MM.1S (cell line): ENCODE measurements at regions not wholly inside any gene's neighbourhood (a gene's known extent, or its start where the extent isn't known, plus 50 kb on each side); places are given as distances from the start of the nearest gene placed in this dataset.
A peak's percentile ranks its signal among the peaks of the same experiment; 100 is the strongest.
"Not testable (repeated sequence)": the region's sequence is repeated elsewhere in the genome, so short reads cannot be mapped to it uniquely, and the experiment has no call there.

Source experiments
- DNase-seq: peaks from one replicate; pipeline ENCODE4 v3.0.0-alpha.2; 2015
- H2AFZ ChIP-seq: fragments of 300-600 bp; sonication (generic); 2 replicates; pipeline ENCODE4 v1.6.0; 2016; ENCODE audit warnings: antibody characterized with exemption, low read length
- H3F3A ChIP-seq: fragments of 300-600 bp; sonication (generic); 2 replicates; pipeline ENCODE4 v1.6.1; 2016; ENCODE audit warnings: mild to moderate bottlenecking, antibody characterized with exemption, low read length, moderate library complexity, mixed read lengths; ENCODE audit not compliant: insufficient read depth
- H3K27ac ChIP-seq: fragments of 300-600 bp; sonication (generic); 2 replicates; pipeline ENCODE4 v1.5.1; 2016; ENCODE audit warnings: mild to moderate bottlenecking, low read length
- H3K27me3 ChIP-seq: fragments of 300-600 bp; sonication (generic); replicated peaks from 2 replicates; pipeline ENCODE4 v1.6.0; 2016; ENCODE audit warnings: low read length; ENCODE audit not compliant: insufficient read depth
- H3K36me3 ChIP-seq: fragments of 300-600 bp; sonication (generic); replicated peaks from 2 replicates; pipeline ENCODE4 v1.6.1; 2016; ENCODE audit warnings: mild to moderate bottlenecking, low read length, mixed read lengths; ENCODE audit not compliant: insufficient read depth
- H3K4me1 ChIP-seq: fragments of 300-600 bp; sonication (generic); 2 replicates; pipeline ENCODE4 v1.6.1; 2016; ENCODE audit warnings: low read length, mixed read lengths
- H3K4me2 ChIP-seq: fragments of 300-600 bp; sonication (generic); 2 replicates; pipeline ENCODE4 v1.6.0; 2016; ENCODE audit warnings: low read depth, low read length
- H3K4me3 ChIP-seq: fragments of 300-600 bp; sonication (generic); 2 replicates; pipeline ENCODE4 v1.5.1; 2016; ENCODE audit warnings: low read length, mixed read lengths
- H3K79me2 ChIP-seq: fragments of 300-600 bp; sonication (generic); 2 replicates; pipeline ENCODE4 v1.6.1; 2016; ENCODE audit warnings: mixed run types, low read length, mixed read lengths
- H3K9ac ChIP-seq: fragments of 300-600 bp; sonication (generic); 2 replicates; pipeline ENCODE4 v1.6.1; 2016; ENCODE audit warnings: low read length, mixed read lengths
- H3K9me2 ChIP-seq: fragments of 300-600 bp; sonication (generic); replicated peaks from 2 replicates; pipeline ENCODE4 v1.6.1; 2016; ENCODE audit warnings: mild to moderate bottlenecking, low read length, mixed read lengths; ENCODE audit not compliant: insufficient read depth
- H3K9me3 ChIP-seq: fragments of 300-600 bp; sonication (generic); replicated peaks from 2 replicates; pipeline ENCODE4 v1.6.1; 2016; ENCODE audit warnings: mild to moderate bottlenecking, low read length, mixed read lengths; ENCODE audit not compliant: insufficient read depth
- H4K20me1 ChIP-seq: fragments of 300-600 bp; sonication (generic); 2 replicates; pipeline ENCODE4 v1.6.1; 2016; ENCODE audit warnings: mild to moderate bottlenecking, low read length, moderate library complexity, mixed read lengths; ENCODE audit not compliant: insufficient read depth
- CTCF ChIP-seq: fragments of 300-600 bp; sonication (generic); IDR thresholded peaks from 2 replicates; pipeline ENCODE4 v1.5.1; 2016; ENCODE audit warnings: antibody characterized with exemption, low read length, mixed read lengths
- EZH2 ChIP-seq: fragments of 300-600 bp; sonication (generic); optimal IDR thresholded peaks from 2 replicates; pipeline ENCODE3; 2017; ENCODE audit warnings: low read depth, mild to moderate bottlenecking, antibody characterized with exemption, low read length, mixed read lengths
- EZH2phosphoT487 ChIP-seq: fragments of 300-600 bp; sonication (generic); IDR thresholded peaks from 2 replicates; pipeline ENCODE4 v1.6.1; 2018; ENCODE audit warnings: antibody characterized with exemption, low read length

GRCh38 chr6:103820148-103820547, 1039.6 kb downstream of the HACE1 start:
- Histone ChIP-seq H3K36me3 (no peaks in the 10 kb centered on the region), H2AFZ (no peak overlapping the region), H4K20me1 (no peaks in the 10 kb centered on the region), H3K79me2 (no peaks in the 10 kb centered on the region), H3K27me3 (no peaks in the 10 kb centered on the region), H3K27ac (no peak overlapping the region), H3K9ac (no peak overlapping the region), H3K4me2 (no peak overlapping the region), H3K4me1 (no peaks in the 10 kb centered on the region), H3K9me3 (no peaks in the 10 kb centered on the region), H3F3A (no peaks in the 10 kb centered on the region), H3K4me3 (no peak overlapping the region), H3K9me2 (no peaks in the 10 kb centered on the region)
- no peak for DNase-seq
- TF ChIP-seq CTCF, result no peak
- TF ChIP-seq EZH2phosphoT487, result no peak
- TF ChIP-seq EZH2, result no peak

- Histone ChIP-seq H3K4me3 (no peak overlapping the region), H2AFZ (no peak overlapping the region), H3K9me2 (no peaks in the 10 kb centered on the region), H3K27me3 (no peaks in the 10 kb centered on the region), H3K36me3 (no peaks in the 10 kb centered on the region), H3K79me2 (no peaks in the 10 kb centered on the region), H4K20me1 (no peaks in the 10 kb centered on the region), H3K9me3 (no peaks in the 10 kb centered on the region), H3K4me1 (no peaks in the 10 kb centered on the region), H3K27ac (no peak overlapping the region), H3F3A (no peaks in the 10 kb centered on the region), H3K9ac (no peak overlapping the region), H3K4me2 (no peak overlapping the region)
- no peak for TF ChIP-seq CTCF
- no peak for TF ChIP-seq EZH2
- TF ChIP-seq EZH2phosphoT487, result no peak
- peak; percentile 23 for DNase-seq
Observed at GRCh38 chr6:103819509-103819908, 1040.2 kb downstream of the HACE1 start.

- no peak overlapping the region for H3K9ac ChIP-seq
- no peaks in the 10 kb centered on the region for H3K4me1 ChIP-seq
- no peak overlapping the region for H3K4me2 ChIP-seq
- H3F3A ChIP-seq, result no peaks in the 10 kb centered on the region
- H3K27me3 ChIP-seq, result no peaks in the 10 kb centered on the region
- no peaks in the 10 kb centered on the region for H3K9me2 ChIP-seq
- no peak overlapping the region for H3K27ac ChIP-seq
- H2AFZ ChIP-seq, result no peak overlapping the region
- no peaks in the 10 kb centered on the region for H3K9me3 ChIP-seq
- no peak for TF ChIP-seq EZH2phosphoT487
- no peak for TF ChIP-seq CTCF
- TF ChIP-seq EZH2, result no peak
- no peak overlapping the region for H3K4me3 ChIP-seq
- no peaks in the 10 kb centered on the region for H3K79me2 ChIP-seq
- no peaks in the 10 kb centered on the region for H3K36me3 ChIP-seq
- DNase-seq, result peak; percentile 38
- no peaks in the 10 kb centered on the region for H4K20me1 ChIP-seq
Observed at GRCh38 chr6:103812970-103813369, 1046.7 kb downstream of the HACE1 start.

GRCh38 chr6:103801901-103802479, 1057.7 kb downstream of the HACE1 start:
- not testable (repeated sequence) for H3F3A ChIP-seq, H3K27me3 ChIP-seq, H3K4me2 ChIP-seq, H2AFZ ChIP-seq, H3K79me2 ChIP-seq, H3K9me2 ChIP-seq, H3K27ac ChIP-seq, H3K9me3 ChIP-seq, DNase-seq, H3K36me3 ChIP-seq, H3K4me1 ChIP-seq, H3K9ac ChIP-seq, H3K4me3 ChIP-seq, H4K20me1 ChIP-seq
